ENCODE measurements at regions not wholly inside any gene's neighbourhood (a gene's known extent, or its start where the extent isn't known, plus 50 kb on each side); places are given as distances from the start of the nearest gene placed in this dataset.

GRCh38 chr4:36000941-36001557 is 243.3 kb downstream of the ARAP2 start:
- TF ChIP-seq POLR2A (IDR thresholded peaks at IDR 0.05; ENCODE audit: low read depth, low read length) (no peak), POLR2AphosphoS5 (IDR thresholded peaks at IDR 0.05; ENCODE audit: low read depth, low read length) (no peak), TAF1 (IDR thresholded peaks at IDR 0.05; ENCODE audit: borderline replicate concordance, low read depth, low read length) (no peak)
